HCT116 (cell line): ENCODE measurements at regions not wholly inside any gene's neighbourhood (a gene's known extent, or its start where the extent isn't known, plus 50 kb on each side); places are given as distances from the start of the nearest gene placed in this dataset.

Experiments used
- ATAC-seq: fragments of 200-7000 bp; cut with Tn5 transposase; 2 replicates; pipeline ENCODE4 v1.9.1; 2020; ENCODE audit warnings: mild to moderate bottlenecking, moderate library complexity
- BruUV-seq: library from RNA; stranded (reverse); fragments of 400-500 nt; replicated peaks from 2 replicates; lab custom pipeline; 2021; lab: Mats Ljungman, UMichigan
- CTCF ChIA-PET: fragments of 300-600 bp; sonication (Branson Sonifier 250); formaldehyde crosslinking; loops from one replicate; lab custom pipeline; 2021; ENCODE audit warnings: antibody characterized with exemption; lab: Charles Lee
- POLR2A ChIA-PET: fragments of 300-600, 350-600 bp; sonication (Branson Sonifier 250); formaldehyde crosslinking; loops from one replicate; lab custom pipeline; 2021; ENCODE audit warnings: antibody characterized with exemption; lab: Charles Lee
- RAD21 ChIA-PET, 2 experiments: fragments of 300-600 bp; sonication (Branson Sonifier 250); formaldehyde crosslinking; loops; one replicate each; lab custom pipeline; 2023; ENCODE audit warnings: low total read pairs in 2 of 2; ENCODE audit not compliant: uncharacterized antibody in 2 of 2, unreplicated experiment in 2 of 2, low non-redundant PET in 1 of 2; lab: Charles Lee
- DNase-seq: peaks from one replicate; pipeline ENCODE4 v3.0.0-alpha.2; 2010; ENCODE audit warnings: low read depth, low spot score
- H2AFZ ChIP-seq: fragments of 200-600 bp; shearing (Covaris generic), sonication (generic); 2 replicates; pipeline ENCODE4 v1.6.1; 2017; ENCODE audit warnings: low read depth, mixed run types, mixed read lengths, antibody characterized with exemption, low read length; ENCODE audit not compliant: poor library complexity, severe bottlenecking
- H3K27ac ChIP-seq: 2 replicates; pipeline ENCODE4 v1.5.1; 2012; ENCODE audit warnings: low read depth, low read length
- H3K27me3 ChIP-seq: fragments of 200-600 bp; sonication (generic); 2 replicates; pipeline ENCODE4 v1.6.1; 2016; ENCODE audit warnings: mixed run types, low read length, mixed read lengths; ENCODE audit not compliant: insufficient read depth
- H3K36me3 ChIP-seq, 2 experiments: fragments of 200-500 bp in 1 of 2; fragments of 200-600 bp in 1 of 2; sonication (Bioruptor generic) in 1 of 2; sonication (generic) in 1 of 2; 2 replicates each; pipeline versions ENCODE4 v1.5.1 to v1.6.1; 2014 to 2016; ENCODE audit warnings: low read length in 2 of 2, inconsistent platforms in 1 of 2, mixed read lengths in 1 of 2, mixed run types in 1 of 2; ENCODE audit not compliant: insufficient read depth in 2 of 2, control insufficient read depth in 1 of 2
- H3K4me1 ChIP-seq, 2 experiments: fragments of 200-600 bp in 1 of 2; sonication (generic) in 1 of 2; 2 replicates each; pipeline versions ENCODE4 v1.5.1 to v1.6.1; 2012 to 2017; ENCODE audit warnings: low read length in 2 of 2, inconsistent platforms in 1 of 2, mild to moderate bottlenecking in 1 of 2, mixed read lengths in 1 of 2, mixed run types in 1 of 2, moderate library complexity in 1 of 2; ENCODE audit not compliant: insufficient read depth in 2 of 2, control insufficient read depth in 1 of 2
- H3K4me2 ChIP-seq: fragments of 200-600 bp; sonication (generic); 2 replicates; pipeline ENCODE4 v1.6.1; 2017; ENCODE audit warnings: mixed run types, low read length, mixed read lengths
- H3K4me3 ChIP-seq, 2 experiments: fragments of 200-600 bp in 1 of 2; sonication (generic) in 1 of 2; replicated peaks in 1 of 2; 2 replicates each; pipeline ENCODE4 v1.5.1; 2011 to 2016; ENCODE audit warnings: low read length in 2 of 2, control low read depth in 1 of 2, low read depth in 1 of 2, mild to moderate bottlenecking in 1 of 2, mixed read lengths in 1 of 2, mixed run types in 1 of 2
- H3K79me2 ChIP-seq: fragments of 200-600 bp; sonication (generic); 2 replicates; pipeline ENCODE4 v1.6.1; 2017; ENCODE audit warnings: mild to moderate bottlenecking, mixed run types, low read length, moderate library complexity, mixed read lengths; ENCODE audit not compliant: insufficient read depth
- H3K9ac ChIP-seq: fragments of 200-600 bp; sonication (generic); 2 replicates; pipeline ENCODE4 v1.6.1; 2016; ENCODE audit warnings: low read length, mixed read lengths
- H3K9me2 ChIP-seq: fragments of 200-600 bp; sonication (generic), shearing (Covaris generic); 2 replicates; pipeline ENCODE4 v1.6.1; 2017; ENCODE audit warnings: mixed run types, mild to moderate bottlenecking, moderate library complexity; ENCODE audit not compliant: insufficient read depth
- H3K9me3 ChIP-seq, 2 experiments: fragments of 200-500 bp in 1 of 2; fragments of 200-600 bp in 1 of 2; sonication (Bioruptor generic) in 1 of 2; sonication (generic) in 1 of 2; 2 replicates each; pipeline ENCODE4 v1.6.1; 2014 to 2017; ENCODE audit warnings: low read length in 2 of 2, mixed read lengths in 2 of 2, inconsistent platforms in 1 of 2, low read depth in 1 of 2, mild to moderate bottlenecking in 1 of 2, mixed run types in 1 of 2, moderate library complexity in 1 of 2; ENCODE audit not compliant: control insufficient read depth in 1 of 2, insufficient read depth in 1 of 2
- H4K20me1 ChIP-seq: fragments of 200-600 bp; sonication (generic), shearing (Covaris generic); 2 replicates; pipeline ENCODE4 v1.6.1; 2017; ENCODE audit warnings: mixed run types, mild to moderate bottlenecking, moderate library complexity; ENCODE audit not compliant: insufficient read depth
- CBX3 ChIP-seq: IDR thresholded peaks from 2 replicates; pipeline ENCODE4 v1.6.1; 2012; ENCODE audit warnings: low read depth
- CEBPB ChIP-seq: IDR thresholded peaks from 2 replicates; pipeline ENCODE4 v1.6.1; 2012; ENCODE audit warnings: low read depth
- ELF1 ChIP-seq: IDR thresholded peaks from 2 replicates; pipeline ENCODE4 v1.6.1; 2012; ENCODE audit warnings: low read depth, borderline replicate concordance
- EZH2 ChIP-seq: fragments of 200-600 bp; sonication (generic); IDR thresholded peaks from 2 replicates; pipeline ENCODE4 v1.6.1; 2017; ENCODE audit warnings: antibody characterized with exemption, mixed run types
- EZH2phosphoT487 ChIP-seq: fragments of 200-600 bp; IDR thresholded peaks from 2 replicates; pipeline ENCODE4 v1.6.1; 2018; ENCODE audit warnings: antibody characterized with exemption, borderline replicate concordance
- FOSL1 ChIP-seq: IDR thresholded peaks from 2 replicates; pipeline ENCODE4 v1.6.1; 2012; ENCODE audit warnings: low read depth
- POLR2AphosphoS5 ChIP-seq: IDR thresholded peaks from 2 replicates; pipeline ENCODE4 v1.6.1; 2011; ENCODE audit warnings: mild to moderate bottlenecking, low read depth, low read length, moderate library complexity
- SIN3A ChIP-seq: IDR thresholded peaks from 2 replicates; pipeline ENCODE4 v1.6.1; 2012; ENCODE audit warnings: low read depth
- ZFX ChIP-seq: fragments of 450-650 bp; IDR thresholded peaks from 2 replicates; pipeline ENCODE4 v1.6.1; 2017
- ZNF274 ChIP-seq: fragments of 200-500 bp; sonication (Bioruptor generic); IDR thresholded peaks from 2 replicates; pipeline ENCODE4 v1.6.1; 2014; ENCODE audit warnings: mild to moderate bottlenecking, low read depth, low read length, inconsistent platforms
- intact Hi-C: fragments of 100-400 bp; cut with micrococcal nuclease; formaldehyde crosslinking; loops from 2 replicates; pipeline ENCODE4 v1.10.0; 2022
- TF ChIP-seq, protein P1 (sequence below): IDR thresholded peaks from 2 replicates; pipeline ENCODE4 v1.6.1; 2012
- TF ChIP-seq, protein P2 (sequence below): IDR thresholded peaks from 2 replicates; pipeline ENCODE4 v1.6.1; 2011; ENCODE audit warnings: mild to moderate bottlenecking, low read length, moderate library complexity; ENCODE audit not compliant: insufficient replicate concordance; ENCODE audit errors: extremely low read depth
- TF ChIP-seq, protein P3 (sequence below), 3 experiments: fragments of 200-600 bp in 1 of 3; sonication (generic) in 1 of 3; IDR thresholded peaks in 2 of 3; conservative IDR thresholded peaks in 1 of 3; 2 replicates each; pipeline ENCODE4 v1.5.1; 2012 to 2017; ENCODE audit warnings: low read depth in 2 of 3, low read length in 2 of 3, antibody characterized with exemption in 1 of 3, borderline replicate concordance in 1 of 3, control low read depth in 1 of 3, mild to moderate bottlenecking in 1 of 3, mixed read lengths in 1 of 3, mixed run types in 1 of 3, moderate library complexity in 1 of 3; ENCODE audit not compliant: insufficient read depth in 1 of 3
- TF ChIP-seq, protein P4 (sequence below): IDR thresholded peaks from 2 replicates; pipeline ENCODE4 v1.6.1; 2012

DNA sequence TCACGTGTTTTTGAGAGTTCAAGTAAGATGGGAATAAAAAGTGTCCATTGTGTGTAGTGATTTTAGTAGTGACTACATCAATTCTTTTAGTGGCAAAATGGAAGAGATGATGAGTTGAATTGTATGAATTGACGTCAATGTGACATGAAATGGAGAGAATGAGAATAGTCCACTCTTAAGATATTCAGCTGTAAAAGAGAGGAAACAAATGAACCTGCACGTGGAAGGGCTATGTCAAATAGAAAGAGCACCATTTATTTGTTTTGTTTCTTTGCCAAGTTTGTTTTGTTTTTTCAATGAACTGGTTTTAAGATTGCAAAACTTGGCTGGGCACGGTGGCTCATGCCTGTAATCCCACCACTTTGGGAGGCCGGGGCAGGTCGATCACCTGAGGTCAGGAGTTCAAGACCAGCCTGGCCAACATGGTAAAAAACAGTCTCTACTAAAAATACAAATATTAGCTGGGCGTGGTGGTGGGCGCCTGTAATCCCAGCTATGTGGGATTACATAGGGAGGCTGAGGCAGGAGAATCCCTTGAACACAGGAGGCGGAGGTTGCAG, 453.8 kb downstream of the TAF11L14 start:
- Histone ChIP-seq H3K27me3 (no peaks in the 10 kb centered on the region), H3K36me3 (no peaks in the 10 kb centered on the region), H3K79me2 (no peaks in the 10 kb centered on the region), H3K27ac (no peak overlapping the region), H3K9ac (no peak overlapping the region), H3K4me1 (no peaks in the 10 kb centered on the region), H3K9me3 (peaks cover 7 to 27% of the 10 kb centered on the region in 2 experiments; a peak in 3 of 4 replicates), H2AFZ (no peak overlapping the region), H3K9me2 (no peaks in the 10 kb centered on the region), H4K20me1 (no peaks in the 10 kb centered on the region), H3K4me3 (no peak overlapping the region), H3K4me2 (no peak overlapping the region)
- POLR2A ChIA-PET = no interaction called here
- ATAC-seq (no peak), DNase-seq (no peak)
- intact Hi-C loops = no loop called here
- CTCF ChIA-PET = no interaction called here
- no TSS peak for BruUV-seq
- TF ChIP-seq EZH2phosphoT487 = no peak
- TF ChIP-seq, protein P1, sequence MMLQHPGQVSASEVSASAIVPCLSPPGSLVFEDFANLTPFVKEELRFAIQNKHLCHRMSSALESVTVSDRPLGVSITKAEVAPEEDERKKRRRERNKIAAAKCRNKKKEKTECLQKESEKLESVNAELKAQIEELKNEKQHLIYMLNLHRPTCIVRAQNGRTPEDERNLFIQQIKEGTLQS = no peak
- no peak for TF ChIP-seq SIN3A
- TF ChIP-seq ZFX = no peak
- TF ChIP-seq, protein P2, sequence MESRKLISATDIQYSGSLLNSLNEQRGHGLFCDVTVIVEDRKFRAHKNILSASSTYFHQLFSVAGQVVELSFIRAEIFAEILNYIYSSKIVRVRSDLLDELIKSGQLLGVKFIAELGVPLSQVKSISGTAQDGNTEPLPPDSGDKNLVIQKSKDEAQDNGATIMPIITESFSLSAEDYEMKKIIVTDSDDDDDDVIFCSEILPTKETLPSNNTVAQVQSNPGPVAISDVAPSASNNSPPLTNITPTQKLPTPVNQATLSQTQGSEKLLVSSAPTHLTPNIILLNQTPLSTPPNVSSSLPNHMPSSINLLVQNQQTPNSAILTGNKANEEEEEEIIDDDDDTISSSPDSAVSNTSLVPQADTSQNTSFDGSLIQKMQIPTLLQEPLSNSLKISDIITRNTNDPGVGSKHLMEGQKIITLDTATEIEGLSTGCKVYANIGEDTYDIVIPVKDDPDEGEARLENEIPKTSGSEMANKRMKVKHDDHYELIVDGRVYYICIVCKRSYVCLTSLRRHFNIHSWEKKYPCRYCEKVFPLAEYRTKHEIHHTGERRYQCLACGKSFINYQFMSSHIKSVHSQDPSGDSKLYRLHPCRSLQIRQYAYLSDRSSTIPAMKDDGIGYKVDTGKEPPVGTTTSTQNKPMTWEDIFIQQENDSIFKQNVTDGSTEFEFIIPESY = no peak
- no peak for TF ChIP-seq CBX3
- RAD21 ChIA-PET = no interaction called here

DNA sequence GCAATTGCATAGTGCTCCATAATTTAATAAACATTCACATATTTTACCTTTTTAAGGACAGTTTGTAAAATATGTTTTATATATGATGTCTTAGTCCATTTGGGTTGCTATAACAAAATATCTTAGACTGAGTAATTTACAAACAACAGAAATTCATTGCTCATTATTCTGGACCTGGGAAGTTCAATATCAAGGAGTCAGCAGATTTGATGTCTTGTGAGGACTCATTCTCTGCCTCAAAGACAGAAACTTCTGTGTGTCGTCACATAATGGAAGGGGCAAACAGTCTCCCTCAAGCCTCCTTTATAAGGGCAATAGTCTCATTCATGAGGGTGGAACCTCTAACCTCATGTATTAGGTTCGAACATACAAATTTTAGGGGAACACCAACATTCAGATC, 455.9 kb downstream of the TAF11L14 start:
- Histone ChIP-seq H3K9ac (no peak overlapping the region), H3K9me3 (peaks cover 5 to 23% of the 10 kb centered on the region in 2 experiments; a peak in 3 of 4 replicates), H3K79me2 (no peaks in the 10 kb centered on the region), H3K4me2 (no peak overlapping the region), H3K4me3 (no peak overlapping the region), H3K27ac (no peak overlapping the region), H3K36me3 (no peaks in the 10 kb centered on the region), H4K20me1 (no peaks in the 10 kb centered on the region), H3K4me1 (no peaks in the 10 kb centered on the region), H3K27me3 (no peaks in the 10 kb centered on the region), H2AFZ (no peak overlapping the region), H3K9me2 (no peaks in the 10 kb centered on the region)
- RAD21 ChIA-PET = no interaction called here
- no peak for ATAC-seq
- intact Hi-C loops = no loop called here
- POLR2A ChIA-PET = no interaction called here
- CTCF ChIA-PET = no interaction called here
- no TSS peak for BruUV-seq
- no peak for DNase-seq
- TF ChIP-seq EZH2 (no peak), FOSL1 (no peak), CEBPB (no peak), POLR2AphosphoS5 (no peak), ELF1 (no peak), SIN3A (no peak), CBX3 (no peak), ZNF274 (no peak)
- TF ChIP-seq, protein P3, sequence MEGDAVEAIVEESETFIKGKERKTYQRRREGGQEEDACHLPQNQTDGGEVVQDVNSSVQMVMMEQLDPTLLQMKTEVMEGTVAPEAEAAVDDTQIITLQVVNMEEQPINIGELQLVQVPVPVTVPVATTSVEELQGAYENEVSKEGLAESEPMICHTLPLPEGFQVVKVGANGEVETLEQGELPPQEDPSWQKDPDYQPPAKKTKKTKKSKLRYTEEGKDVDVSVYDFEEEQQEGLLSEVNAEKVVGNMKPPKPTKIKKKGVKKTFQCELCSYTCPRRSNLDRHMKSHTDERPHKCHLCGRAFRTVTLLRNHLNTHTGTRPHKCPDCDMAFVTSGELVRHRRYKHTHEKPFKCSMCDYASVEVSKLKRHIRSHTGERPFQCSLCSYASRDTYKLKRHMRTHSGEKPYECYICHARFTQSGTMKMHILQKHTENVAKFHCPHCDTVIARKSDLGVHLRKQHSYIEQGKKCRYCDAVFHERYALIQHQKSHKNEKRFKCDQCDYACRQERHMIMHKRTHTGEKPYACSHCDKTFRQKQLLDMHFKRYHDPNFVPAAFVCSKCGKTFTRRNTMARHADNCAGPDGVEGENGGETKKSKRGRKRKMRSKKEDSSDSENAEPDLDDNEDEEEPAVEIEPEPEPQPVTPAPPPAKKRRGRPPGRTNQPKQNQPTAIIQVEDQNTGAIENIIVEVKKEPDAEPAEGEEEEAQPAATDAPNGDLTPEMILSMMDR (IDR thresholded peaks at IDR 0.05 in 2 of 3, conservative IDR thresholded peaks at IDR 0.05 in 1 of 3; ENCODE audit: borderline replicate concordance in 1 of 3, insufficient read depth in 1 of 3, low read depth in 2 of 3, low read length in 2 of 3) = no peak
- TF ChIP-seq, protein P4, sequence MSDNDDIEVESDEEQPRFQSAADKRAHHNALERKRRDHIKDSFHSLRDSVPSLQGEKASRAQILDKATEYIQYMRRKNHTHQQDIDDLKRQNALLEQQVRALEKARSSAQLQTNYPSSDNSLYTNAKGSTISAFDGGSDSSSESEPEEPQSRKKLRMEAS = no peak
- TF ChIP-seq, protein P1 = no peak
